Adrenal gland (tissue), 5 donors: ENCODE measurements at regions not wholly inside any gene's neighbourhood (a gene's known extent, or its start where the extent isn't known, plus 50 kb on each side); places are given as distances from the start of the nearest gene placed in this dataset.

Experiments used
- POLR2A ChIP-seq, 2 donors: fragments of 450-650 bp; IDR thresholded peaks; one replicate each; pipeline ENCODE4 v1.6.1; 2017; ENCODE audit warnings: antibody characterized with exemption in 2 of 2, mild to moderate bottlenecking in 2 of 2, moderate library complexity in 1 of 2
- TF ChIP-seq, protein P1 (sequence below), 6 experiments: fragments of 450-650 bp in 4 of 6; fragments of 200-600 bp in 2 of 6; sonication (generic) in 1 of 6; IDR thresholded peaks; 1 replicate in 5 of 6; 2 replicates in 1 of 6; pipeline versions ENCODE4 v1.5.1 to v1.8.0; 2016 to 2021; ENCODE audit warnings: antibody characterized with exemption in 6 of 6, mild to moderate bottlenecking in 2 of 6, moderate library complexity in 1 of 6
- donor health status: DM: no; HTN: no; CAD: no.

DNA sequence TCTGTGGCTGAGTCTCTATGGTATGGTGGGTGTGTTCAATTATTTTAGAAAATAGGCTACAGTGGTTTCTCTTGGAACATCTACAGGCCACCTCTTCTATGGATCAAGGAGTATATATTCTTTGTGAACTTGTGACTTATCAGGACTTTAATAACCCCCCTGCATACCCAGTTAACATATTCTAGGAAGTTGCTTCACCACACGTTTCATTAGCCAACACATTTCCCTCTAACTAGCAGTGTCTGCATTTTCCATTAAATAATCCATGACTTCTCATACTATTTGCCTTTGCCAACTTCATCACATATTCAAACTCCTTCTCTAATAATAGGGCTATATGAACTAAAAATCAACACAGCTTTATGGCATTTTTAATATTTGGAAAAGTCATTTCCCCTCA is 187.6 kb upstream of the ARL4C start:
- TF ChIP-seq POLR2A (IDR thresholded peaks at IDR 0.05) = no peak
- TF ChIP-seq, protein P1, sequence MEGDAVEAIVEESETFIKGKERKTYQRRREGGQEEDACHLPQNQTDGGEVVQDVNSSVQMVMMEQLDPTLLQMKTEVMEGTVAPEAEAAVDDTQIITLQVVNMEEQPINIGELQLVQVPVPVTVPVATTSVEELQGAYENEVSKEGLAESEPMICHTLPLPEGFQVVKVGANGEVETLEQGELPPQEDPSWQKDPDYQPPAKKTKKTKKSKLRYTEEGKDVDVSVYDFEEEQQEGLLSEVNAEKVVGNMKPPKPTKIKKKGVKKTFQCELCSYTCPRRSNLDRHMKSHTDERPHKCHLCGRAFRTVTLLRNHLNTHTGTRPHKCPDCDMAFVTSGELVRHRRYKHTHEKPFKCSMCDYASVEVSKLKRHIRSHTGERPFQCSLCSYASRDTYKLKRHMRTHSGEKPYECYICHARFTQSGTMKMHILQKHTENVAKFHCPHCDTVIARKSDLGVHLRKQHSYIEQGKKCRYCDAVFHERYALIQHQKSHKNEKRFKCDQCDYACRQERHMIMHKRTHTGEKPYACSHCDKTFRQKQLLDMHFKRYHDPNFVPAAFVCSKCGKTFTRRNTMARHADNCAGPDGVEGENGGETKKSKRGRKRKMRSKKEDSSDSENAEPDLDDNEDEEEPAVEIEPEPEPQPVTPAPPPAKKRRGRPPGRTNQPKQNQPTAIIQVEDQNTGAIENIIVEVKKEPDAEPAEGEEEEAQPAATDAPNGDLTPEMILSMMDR (IDR thresholded peaks at IDR 0.05) = no peak
